HCT116 (cell line): ENCODE measurements at regions not wholly inside any gene's neighbourhood (a gene's known extent, or its start where the extent isn't known, plus 50 kb on each side); places are given as distances from the start of the nearest gene placed in this dataset.

Experiments used
- CTCF ChIP-seq, 3 experiments: fragments of 200-600 bp in 1 of 3; sonication (generic) in 1 of 3; IDR thresholded peaks in 2 of 3; conservative IDR thresholded peaks in 1 of 3; 2 replicates each; pipeline ENCODE4 v1.5.1; 2012 to 2017; ENCODE audit warnings: low read depth in 2 of 3, low read length in 2 of 3, antibody characterized with exemption in 1 of 3, borderline replicate concordance in 1 of 3, control low read depth in 1 of 3, mild to moderate bottlenecking in 1 of 3, mixed read lengths in 1 of 3, mixed run types in 1 of 3, moderate library complexity in 1 of 3; ENCODE audit not compliant: insufficient read depth in 1 of 3
- EGR1 ChIP-seq: IDR thresholded peaks from 2 replicates; pipeline ENCODE4 v1.6.1; 2012; ENCODE audit warnings: low read depth
- EZH2 ChIP-seq: fragments of 200-600 bp; sonication (generic); IDR thresholded peaks from 2 replicates; pipeline ENCODE4 v1.6.1; 2017; ENCODE audit warnings: antibody characterized with exemption, mixed run types
- EZH2phosphoT487 ChIP-seq: fragments of 200-600 bp; IDR thresholded peaks from 2 replicates; pipeline ENCODE4 v1.6.1; 2018; ENCODE audit warnings: antibody characterized with exemption, borderline replicate concordance
- POLR2A ChIP-seq: IDR thresholded peaks from 2 replicates; pipeline ENCODE4 v1.7.0; 2011; ENCODE audit warnings: borderline replicate concordance; ENCODE audit not compliant: insufficient read depth, insufficient read length; ENCODE audit errors: extremely low read depth
- POLR2AphosphoS5 ChIP-seq: IDR thresholded peaks from 2 replicates; pipeline ENCODE4 v1.6.1; 2011; ENCODE audit warnings: mild to moderate bottlenecking, low read depth, low read length, moderate library complexity
- SP1 ChIP-seq: IDR thresholded peaks from 2 replicates; pipeline ENCODE4 v1.6.1; 2012; ENCODE audit warnings: low read depth

DNA sequence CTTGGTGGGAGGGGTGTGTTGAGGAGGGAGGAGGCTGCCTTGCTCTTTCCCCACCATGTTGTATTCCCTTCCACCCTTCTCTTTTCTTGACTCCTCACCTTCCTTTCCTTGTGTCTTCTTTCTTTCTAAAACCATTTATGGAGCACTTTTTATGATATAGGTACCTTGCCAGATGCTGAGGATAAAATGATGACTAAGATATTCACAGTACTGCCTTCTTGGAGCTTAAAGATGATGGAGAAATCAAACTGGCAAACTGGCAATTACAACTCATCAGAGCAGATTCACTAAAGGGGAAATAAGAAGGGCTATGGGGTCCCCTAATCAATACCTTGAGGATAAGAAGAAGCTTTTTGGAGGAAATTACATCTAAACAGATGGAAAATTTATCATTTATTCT lies 273.2 kb upstream of the MEF2C start:
- TF ChIP-seq CTCF (IDR thresholded peaks at IDR 0.05 in 2 of 3, conservative IDR thresholded peaks at IDR 0.05 in 1 of 3; ENCODE audit: borderline replicate concordance in 1 of 3, insufficient read depth in 1 of 3, low read depth in 2 of 3, low read length in 2 of 3): no peak
- no peak for TF ChIP-seq EZH2
- no peak for TF ChIP-seq POLR2AphosphoS5
- no peak for TF ChIP-seq POLR2A
- TF ChIP-seq EGR1: no peak
- TF ChIP-seq EZH2phosphoT487: no peak
- TF ChIP-seq SP1: no peak
